ENCODE measurements at regions not wholly inside any gene's neighbourhood (a gene's known extent, or its start where the extent isn't known, plus 50 kb on each side); places are given as distances from the start of the nearest gene placed in this dataset.

- in situ Hi-C loops (cut with MboI; ENCODE audit: low pct_unique_long_range_greater_than_20kb, low sequenced_read_pairs, unreplicated experiment): no loop called here
- TF ChIP-seq, protein P1, sequence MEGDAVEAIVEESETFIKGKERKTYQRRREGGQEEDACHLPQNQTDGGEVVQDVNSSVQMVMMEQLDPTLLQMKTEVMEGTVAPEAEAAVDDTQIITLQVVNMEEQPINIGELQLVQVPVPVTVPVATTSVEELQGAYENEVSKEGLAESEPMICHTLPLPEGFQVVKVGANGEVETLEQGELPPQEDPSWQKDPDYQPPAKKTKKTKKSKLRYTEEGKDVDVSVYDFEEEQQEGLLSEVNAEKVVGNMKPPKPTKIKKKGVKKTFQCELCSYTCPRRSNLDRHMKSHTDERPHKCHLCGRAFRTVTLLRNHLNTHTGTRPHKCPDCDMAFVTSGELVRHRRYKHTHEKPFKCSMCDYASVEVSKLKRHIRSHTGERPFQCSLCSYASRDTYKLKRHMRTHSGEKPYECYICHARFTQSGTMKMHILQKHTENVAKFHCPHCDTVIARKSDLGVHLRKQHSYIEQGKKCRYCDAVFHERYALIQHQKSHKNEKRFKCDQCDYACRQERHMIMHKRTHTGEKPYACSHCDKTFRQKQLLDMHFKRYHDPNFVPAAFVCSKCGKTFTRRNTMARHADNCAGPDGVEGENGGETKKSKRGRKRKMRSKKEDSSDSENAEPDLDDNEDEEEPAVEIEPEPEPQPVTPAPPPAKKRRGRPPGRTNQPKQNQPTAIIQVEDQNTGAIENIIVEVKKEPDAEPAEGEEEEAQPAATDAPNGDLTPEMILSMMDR (IDR thresholded peaks at IDR 0.05; ENCODE audit: extremely low read depth, insufficient read depth, missing control alignments): no peak
- DNase-seq (ENCODE audit: low spot score): no peak
Observed at GRCh38 chr13:22589880-22590279, 590.9 kb upstream of the SGCG start.

- in situ Hi-C loops (cut with MboI; ENCODE audit: low pct_unique_long_range_greater_than_20kb, low sequenced_read_pairs, unreplicated experiment): no loop called here
- TF ChIP-seq, protein P1 (IDR thresholded peaks at IDR 0.05; ENCODE audit: extremely low read depth, insufficient read depth, missing control alignments): no peak
- no peak for DNase-seq (ENCODE audit: low spot score)
Observed at GRCh38 chr13:22592515-22592914, 588.3 kb upstream of the SGCG start.

GRCh38 chr13:22594041-22594440, 586.7 kb upstream of the SGCG start:
- DNase-seq (ENCODE audit: low spot score): no peak
- TF ChIP-seq, protein P1 (IDR thresholded peaks at IDR 0.05; ENCODE audit: extremely low read depth, insufficient read depth, missing control alignments): no peak
- in situ Hi-C loops (cut with MboI; ENCODE audit: low pct_unique_long_range_greater_than_20kb, low sequenced_read_pairs, unreplicated experiment): no loop called here

- in situ Hi-C loops (cut with MboI; ENCODE audit: low pct_unique_long_range_greater_than_20kb, low sequenced_read_pairs, unreplicated experiment): no loop called here
- TF ChIP-seq, protein P1 (IDR thresholded peaks at IDR 0.05; ENCODE audit: extremely low read depth, insufficient read depth, missing control alignments): no peak
- DNase-seq (ENCODE audit: low spot score): no peak
Observed at GRCh38 chr13:22596171-22596863, 584.5 kb upstream of the SGCG start.

GRCh38 chr13:22599156-22599555, 581.6 kb upstream of the SGCG start:
- in situ Hi-C loops (cut with MboI; ENCODE audit: low pct_unique_long_range_greater_than_20kb, low sequenced_read_pairs, unreplicated experiment): no loop called here

DNA sequence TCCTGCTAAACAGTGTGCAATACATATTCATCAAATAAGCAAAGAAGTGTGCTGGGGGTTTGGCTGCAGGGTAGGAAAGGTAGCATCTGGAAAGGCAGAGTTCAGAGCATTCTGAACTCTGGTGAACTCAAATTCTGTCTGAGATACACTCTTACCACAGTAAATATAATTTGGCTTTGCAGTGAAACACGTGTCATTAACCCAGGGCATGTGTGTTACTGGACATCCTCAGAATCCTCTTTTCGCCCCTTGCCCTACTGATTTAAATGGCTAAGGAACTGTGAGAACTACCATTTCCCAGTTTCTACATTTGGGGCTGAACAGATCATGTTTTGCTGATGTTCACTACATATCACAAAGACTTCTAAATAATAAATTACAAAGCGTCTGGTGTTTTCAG, 562.8 kb upstream of the SGCG start:
- DNase-seq (ENCODE audit: low spot score): no peak
- TF ChIP-seq, protein P1 (IDR thresholded peaks at IDR 0.05; ENCODE audit: extremely low read depth, insufficient read depth, missing control alignments): no peak
- in situ Hi-C loops (cut with MboI; ENCODE audit: low pct_unique_long_range_greater_than_20kb, low sequenced_read_pairs, unreplicated experiment): no loop called here

More at GRCh38 chr13:22599156-22599555, 581.6 kb upstream of the SGCG start:
- TF ChIP-seq, protein P1 (IDR thresholded peaks at IDR 0.05; ENCODE audit: extremely low read depth, insufficient read depth, missing control alignments): no peak
- no peak for DNase-seq (ENCODE audit: low spot score)

Measured in GM13977 (cell line).